ENCODE measurements at regions not wholly inside any gene's neighbourhood (a gene's known extent, or its start where the extent isn't known, plus 50 kb on each side); places are given as distances from the start of the nearest gene placed in this dataset.
"Not testable (repeated sequence)": the region's sequence is repeated elsewhere in the genome, so short reads cannot be mapped to it uniquely, and the experiment has no call there.

DNA sequence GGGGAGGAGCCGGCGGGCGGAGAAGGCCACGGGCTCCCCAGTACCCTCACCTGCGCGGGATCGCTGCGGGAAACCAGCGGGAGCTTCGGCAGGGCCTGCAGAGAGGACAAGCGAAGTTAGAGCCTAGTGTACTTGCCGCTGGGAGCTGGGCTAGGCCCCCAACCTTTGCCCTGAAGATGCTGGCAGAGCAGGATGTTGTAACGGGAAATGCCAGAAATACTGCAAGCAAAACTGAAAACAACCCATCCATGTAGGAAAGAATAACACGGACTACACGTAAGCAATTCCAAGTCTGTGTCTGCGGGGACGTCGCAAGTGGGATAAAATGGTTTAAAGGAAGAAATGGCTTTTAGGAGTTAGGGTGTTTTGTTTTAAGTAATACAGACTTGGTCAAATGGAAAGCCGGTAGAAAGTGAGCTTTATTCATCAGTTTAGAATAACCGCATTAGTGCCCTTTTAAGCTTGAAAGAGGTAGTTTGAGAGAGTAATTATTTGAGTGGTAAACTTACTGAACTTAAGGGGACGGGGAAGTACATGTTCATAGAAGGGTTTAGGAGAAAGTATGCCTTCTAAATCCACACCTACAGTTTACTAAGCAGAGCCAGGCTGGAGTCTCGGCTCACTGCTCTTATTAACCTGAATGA lies 121.3 kb upstream of the NIPA1 start:
- TF ChIP-seq, protein P1, sequence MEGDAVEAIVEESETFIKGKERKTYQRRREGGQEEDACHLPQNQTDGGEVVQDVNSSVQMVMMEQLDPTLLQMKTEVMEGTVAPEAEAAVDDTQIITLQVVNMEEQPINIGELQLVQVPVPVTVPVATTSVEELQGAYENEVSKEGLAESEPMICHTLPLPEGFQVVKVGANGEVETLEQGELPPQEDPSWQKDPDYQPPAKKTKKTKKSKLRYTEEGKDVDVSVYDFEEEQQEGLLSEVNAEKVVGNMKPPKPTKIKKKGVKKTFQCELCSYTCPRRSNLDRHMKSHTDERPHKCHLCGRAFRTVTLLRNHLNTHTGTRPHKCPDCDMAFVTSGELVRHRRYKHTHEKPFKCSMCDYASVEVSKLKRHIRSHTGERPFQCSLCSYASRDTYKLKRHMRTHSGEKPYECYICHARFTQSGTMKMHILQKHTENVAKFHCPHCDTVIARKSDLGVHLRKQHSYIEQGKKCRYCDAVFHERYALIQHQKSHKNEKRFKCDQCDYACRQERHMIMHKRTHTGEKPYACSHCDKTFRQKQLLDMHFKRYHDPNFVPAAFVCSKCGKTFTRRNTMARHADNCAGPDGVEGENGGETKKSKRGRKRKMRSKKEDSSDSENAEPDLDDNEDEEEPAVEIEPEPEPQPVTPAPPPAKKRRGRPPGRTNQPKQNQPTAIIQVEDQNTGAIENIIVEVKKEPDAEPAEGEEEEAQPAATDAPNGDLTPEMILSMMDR (IDR thresholded peaks at IDR 0.05): not testable (repeated sequence)
- TF ChIP-seq POLR2A (IDR thresholded peaks at IDR 0.05): not testable (repeated sequence)

Measured in heart left ventricle (tissue), 13 donors.